GM23338 (cell line): ENCODE measurements at regions not wholly inside any gene's neighbourhood (a gene's known extent, or its start where the extent isn't known, plus 50 kb on each side); places are given as distances from the start of the nearest gene placed in this dataset.

Experiments
- ATAC-seq: fragments of 200-7000 bp; cut with Tn5 transposase; 3 replicates; pipeline ENCODE4 v1.9.1; 2020
- DNase-seq: peaks from one replicate; pipeline ENCODE4 v3.0.0-alpha.2; 2015; ENCODE audit warnings: low spot score
- H2AFZ ChIP-seq: fragments of 200-600 bp; sonication (generic); 2 replicates; pipeline ENCODE4 v1.8.0; 2016; ENCODE audit warnings: antibody characterized with exemption, mild to moderate bottlenecking, moderate library complexity
- H3F3A ChIP-seq: fragments of 200-600 bp; sonication (generic); replicated peaks from 2 replicates; pipeline ENCODE4 v1.8.0; 2017; ENCODE audit warnings: antibody characterized with exemption, mixed run types, low read depth
- H3K27ac ChIP-seq: fragments of 200-600 bp; sonication (generic); 2 replicates; pipeline ENCODE4 v1.6.1; 2016; ENCODE audit warnings: low read depth
- H3K27me3 ChIP-seq: fragments of 200-600 bp; sonication (generic); 2 replicates; pipeline ENCODE4 v1.8.0; 2016; ENCODE audit warnings: mild to moderate bottlenecking, mixed run types, moderate library complexity; ENCODE audit not compliant: insufficient read depth
- H3K36me3 ChIP-seq: fragments of 200-600 bp; sonication (generic); 2 replicates; pipeline ENCODE4 v1.8.0; 2016; ENCODE audit warnings: mild to moderate bottlenecking; ENCODE audit not compliant: insufficient read depth
- H3K4me1 ChIP-seq: fragments of 200-600 bp; sonication (generic); 2 replicates; pipeline ENCODE4 v1.8.0; 2016; ENCODE audit warnings: mild to moderate bottlenecking, moderate library complexity; ENCODE audit not compliant: insufficient read depth
- H3K4me2 ChIP-seq: fragments of 200-600 bp; sonication (generic); 2 replicates; pipeline ENCODE4 v1.7.1; 2017; ENCODE audit warnings: mixed run types
- H3K4me3 ChIP-seq: fragments of 200-600 bp; sonication (generic); 2 replicates; pipeline ENCODE4 v1.6.1; 2016; ENCODE audit warnings: mixed run types
- H3K79me2 ChIP-seq: fragments of 200-600 bp; sonication (generic); replicated peaks from 2 replicates; pipeline ENCODE4 v1.8.0; 2017; ENCODE audit warnings: mild to moderate bottlenecking; ENCODE audit not compliant: insufficient read depth
- H3K9me2 ChIP-seq: fragments of 200-600 bp; sonication (generic); 2 replicates; pipeline ENCODE4 v1.8.0; 2017; ENCODE audit not compliant: insufficient read depth
- H4K20me1 ChIP-seq: fragments of 200-600 bp; sonication (generic); replicated peaks from 2 replicates; pipeline ENCODE4 v1.8.0; 2017; ENCODE audit warnings: mild to moderate bottlenecking; ENCODE audit not compliant: insufficient read depth
- H3K27ac Mint-ChIP-seq: 2 replicates; pipeline ENCODE4 v1.8.0; 2020; ENCODE audit warnings: inconsistent platforms, mild to moderate bottlenecking, moderate library complexity, mixed read lengths
- H3K27me3 Mint-ChIP-seq: 3 replicates; pipeline ENCODE4 v1.8.0; 2022; ENCODE audit warnings: low read depth, mild to moderate bottlenecking, moderate library complexity, mixed read lengths, inconsistent platforms; ENCODE audit not compliant: insufficient read depth, poor library complexity
- H3K36me3 Mint-ChIP-seq: 3 replicates; pipeline ENCODE4 v1.8.0; 2021; ENCODE audit warnings: low read depth, mild to moderate bottlenecking, inconsistent platforms, moderate library complexity, mixed read lengths
- H3K4me1 Mint-ChIP-seq: 3 replicates; pipeline ENCODE4 v1.8.0; 2020; ENCODE audit warnings: mild to moderate bottlenecking, inconsistent platforms, mixed read lengths
- H3K4me3 Mint-ChIP-seq: 3 replicates; pipeline ENCODE4 v1.8.0; 2021; ENCODE audit warnings: moderate library complexity, mild to moderate bottlenecking, inconsistent platforms, mixed read lengths
- H3K9me3 Mint-ChIP-seq: 3 replicates; pipeline ENCODE4 v1.8.0; 2020; ENCODE audit warnings: moderate library complexity, mild to moderate bottlenecking, inconsistent platforms, mixed read lengths
- CREB1 ChIP-seq: fragments of 250-450 bp; sonication (Bioruptor Pico); IDR thresholded peaks from 2 replicates; pipeline ENCODE4 v1.5.0; 2020; ENCODE audit warnings: low read depth, mild to moderate bottlenecking, moderate library complexity
- CTCF ChIP-seq, 2 experiments: fragments of 200-600 bp in 1 of 2; sonication (generic) in 1 of 2; conservative IDR thresholded peaks; 2 replicates each; pipeline versions ENCODE4 v1.5.1 to v1.6.1; 2016 to 2017; ENCODE audit warnings: antibody characterized with exemption in 2 of 2, low read depth in 2 of 2, mild to moderate bottlenecking in 2 of 2, moderate library complexity in 1 of 2
- ETS1 ChIP-seq: IDR thresholded peaks from 2 replicates; pipeline ENCODE4 v1.6.1; 2016; ENCODE audit warnings: antibody characterized with exemption
- EZH2 ChIP-seq: fragments of 200-600 bp; sonication (generic); IDR thresholded peaks from one replicate; pipeline ENCODE4 v1.8.0; 2017; ENCODE audit warnings: antibody characterized with exemption, mild to moderate bottlenecking, low read depth; ENCODE audit not compliant: unreplicated experiment
- EZH2phosphoT487 ChIP-seq: fragments of 200-600 bp; sonication (generic); IDR thresholded peaks from one replicate; pipeline ENCODE4 v1.8.1; 2018; ENCODE audit warnings: antibody characterized with exemption; ENCODE audit not compliant: unreplicated experiment
- JUNB ChIP-seq: IDR thresholded peaks from one replicate; pipeline ENCODE4 v1.6.1; 2016; ENCODE audit warnings: antibody characterized with exemption; ENCODE audit not compliant: unreplicated experiment
- NANOG ChIP-seq: IDR thresholded peaks from 2 replicates; pipeline ENCODE4 v1.6.1; 2016; ENCODE audit warnings: antibody characterized with exemption, borderline replicate concordance
- POLR2AphosphoS5 ChIP-seq: IDR thresholded peaks from 2 replicates; pipeline ENCODE4 v1.6.1; 2016; ENCODE audit warnings: antibody characterized with exemption, low read depth
- REST ChIP-seq: IDR thresholded peaks from one replicate; pipeline ENCODE4 v1.6.1; 2018; ENCODE audit warnings: antibody characterized with exemption; ENCODE audit not compliant: unreplicated experiment
- STAT1 ChIP-seq: IDR thresholded peaks from one replicate; pipeline ENCODE4 v1.6.1; 2016; ENCODE audit warnings: antibody characterized with exemption; ENCODE audit not compliant: unreplicated experiment
- ZNF114 ChIP-seq: fragments of 250-450 bp; sonication (Bioruptor Pico); IDR thresholded peaks from 2 replicates; pipeline ENCODE4 v1.5.0; 2020; ENCODE audit warnings: mild to moderate bottlenecking, moderate library complexity
- ZNF331 ChIP-seq: fragments of 250-450 bp; sonication (Bioruptor Pico); IDR thresholded peaks from 2 replicates; pipeline ENCODE4 v1.5.0; 2020; ENCODE audit warnings: low read depth, mild to moderate bottlenecking, moderate library complexity
- ZNF462 ChIP-seq: fragments of 250-450 bp; sonication (Bioruptor Pico); IDR thresholded peaks from 2 replicates; pipeline ENCODE4 v1.5.0; 2020; ENCODE audit warnings: mild to moderate bottlenecking, moderate library complexity

- Mint-ChIP-seq H3K36me3 (no peaks in the 10 kb centered on the region), H3K27me3 (no peaks in the 10 kb centered on the region), H3K9me3 (peaks cover 2% of the 10 kb centered on the region; the same call in 1 of the 3 replicates), H3K4me1 (peaks cover 5% of the 10 kb centered on the region; the same call in 2 of the 3 replicates), H3K4me3 (no peak overlapping the region), H3K27ac (no peak overlapping the region)
- H3K9me2 ChIP-seq = no peaks in the 10 kb centered on the region
- no peak overlapping the region for H2AFZ ChIP-seq
- H3K27ac ChIP-seq = no peak overlapping the region
- ATAC-seq (no peak), DNase-seq (no peak)
- H3K27me3 ChIP-seq = no peaks in the 10 kb centered on the region
- no peak overlapping the region for H3K4me2 ChIP-seq
- no peaks in the 10 kb centered on the region for H4K20me1 ChIP-seq
- TF ChIP-seq JUNB = no peak
- TF ChIP-seq REST = no peak
- TF ChIP-seq STAT1 = no peak
- TF ChIP-seq CREB1 (CRISPR knock-in tag) = no peak
- no peak for TF ChIP-seq POLR2AphosphoS5
- no peak for TF ChIP-seq EZH2
- TF ChIP-seq ZNF331 (CRISPR knock-in tag) = no peak
- TF ChIP-seq ETS1 = no peak
- no peak for TF ChIP-seq NANOG
- no peak for TF ChIP-seq EZH2phosphoT487
- TF ChIP-seq ZNF462 = no peak
- no peak for TF ChIP-seq CTCF (conservative IDR thresholded peaks at IDR 0.05; ENCODE audit: low read depth in 2 of 2)
- TF ChIP-seq ZNF114 (CRISPR knock-in tag) = no peak
- H3F3A ChIP-seq = no peaks in the 10 kb centered on the region
- no peaks in the 10 kb centered on the region for H3K79me2 ChIP-seq
- no peaks in the 10 kb centered on the region for H3K36me3 ChIP-seq
- H3K4me3 ChIP-seq = no peak overlapping the region
- no peaks in the 10 kb centered on the region for H3K4me1 ChIP-seq
These were observed 1238.7 kb upstream of the WWC1 start for GRCh38 chr5:167052791-167053190.
